ENCODE measurements at regions not wholly inside any gene's neighbourhood (a gene's known extent, or its start where the extent isn't known, plus 50 kb on each side); places are given as distances from the start of the nearest gene placed in this dataset.
A peak's percentile ranks its signal among the peaks of the same experiment; 100 is the strongest.

DNA sequence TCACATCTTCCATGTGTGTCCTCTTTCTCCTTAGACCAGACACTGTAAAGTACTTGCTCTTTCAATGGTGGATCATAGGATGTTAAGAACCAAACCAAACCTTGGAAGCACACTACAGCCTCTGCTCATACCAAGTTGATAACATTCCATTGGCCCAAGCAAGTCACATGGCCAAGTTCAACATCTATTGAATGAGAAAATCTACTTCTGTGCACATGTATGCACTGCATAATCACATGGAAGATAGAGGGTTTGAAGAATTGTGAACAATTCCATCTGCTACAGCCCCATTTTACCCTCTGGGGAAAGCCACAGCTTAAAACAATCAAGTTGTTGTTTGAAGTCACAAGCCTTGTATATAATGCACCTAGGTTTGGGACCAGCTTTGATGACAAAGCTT is 68.2 kb downstream of the MFAP3 start:
- no peak for DNase-seq

GRCh38 chr5:154107756-154108155 is 69.0 kb downstream of the MFAP3 start:
- DNase-seq, result no peak

DNA sequence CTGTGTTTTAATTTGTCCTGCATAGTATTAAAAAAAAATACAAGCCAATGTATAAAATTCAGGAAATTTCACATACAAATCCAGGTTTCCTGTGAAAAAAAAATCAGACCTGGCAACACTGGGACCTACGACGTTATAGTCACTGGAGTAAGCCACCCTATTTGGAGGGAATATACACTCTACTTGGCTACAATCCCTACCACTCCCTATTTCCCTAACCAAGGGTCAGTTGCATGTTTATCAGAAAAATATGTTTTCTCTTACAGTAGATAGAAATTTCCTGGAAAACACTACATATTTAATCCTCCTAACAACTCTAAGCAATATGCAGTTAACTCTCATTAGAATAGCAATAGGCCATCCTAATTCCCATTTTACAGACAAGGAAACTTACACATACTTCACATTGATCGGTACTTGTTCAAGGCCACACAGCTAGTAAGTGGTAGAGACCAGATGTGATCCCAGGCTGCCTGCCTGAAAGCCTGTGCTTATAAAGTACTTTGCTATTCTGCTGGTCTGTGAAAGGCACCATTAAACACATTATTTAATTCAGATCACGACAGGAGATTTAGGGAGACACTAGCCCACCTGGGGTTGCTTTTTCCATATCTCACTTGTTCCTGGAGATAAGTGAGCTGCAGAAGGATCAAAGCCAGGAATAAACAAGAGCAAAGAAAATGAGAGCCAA is 70.8 kb downstream of the MFAP3 start:
- no peak for DNase-seq

- DNase-seq, result no peak
Observed at GRCh38 chr5:154110107-154110453, 71.3 kb downstream of the MFAP3 start.

- DNase-seq, result no peak
Observed at GRCh38 chr5:154110716-154111115, 71.9 kb downstream of the MFAP3 start.

DNA sequence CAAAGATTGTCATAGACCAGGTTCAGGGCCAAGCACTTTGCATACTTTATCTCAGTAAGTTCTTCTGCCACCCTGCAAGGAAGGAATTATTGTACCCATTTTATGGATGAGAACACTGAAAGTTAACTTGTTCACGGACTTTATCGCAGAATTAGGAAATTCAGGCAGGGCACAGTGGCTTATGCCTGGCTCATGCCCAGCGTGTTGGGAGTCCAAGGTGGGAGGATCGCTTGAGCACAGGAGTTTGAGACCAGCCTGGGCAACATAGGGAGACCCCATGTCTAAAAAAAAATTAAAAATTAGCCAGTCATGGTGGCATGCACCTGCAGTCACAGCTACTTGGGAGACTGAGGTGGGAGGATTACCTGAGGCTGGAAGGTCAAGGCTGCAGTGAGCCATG is 72.4 kb downstream of the MFAP3 start:
- no peak for DNase-seq

DNA sequence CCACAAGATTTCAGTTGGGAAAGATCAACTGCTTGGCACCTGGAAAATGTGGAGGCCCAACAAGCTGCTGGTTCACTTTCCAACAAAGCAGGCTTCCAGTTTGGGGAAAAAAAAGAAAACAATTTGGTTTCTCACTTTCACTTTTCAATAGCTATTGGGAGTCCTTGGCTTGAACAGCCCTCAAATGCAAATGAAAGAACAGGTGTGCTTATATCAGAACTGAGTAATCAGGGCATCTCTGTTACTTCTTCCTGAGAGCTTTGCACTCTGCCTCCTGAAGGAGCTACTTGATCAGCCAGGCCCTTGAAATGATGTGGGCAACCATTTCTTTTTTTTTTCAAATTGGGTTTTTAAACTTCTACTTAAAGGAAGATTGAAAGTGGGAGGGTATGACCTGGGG is 73.5 kb downstream of the MFAP3 start:
- no peak for DNase-seq

DNA sequence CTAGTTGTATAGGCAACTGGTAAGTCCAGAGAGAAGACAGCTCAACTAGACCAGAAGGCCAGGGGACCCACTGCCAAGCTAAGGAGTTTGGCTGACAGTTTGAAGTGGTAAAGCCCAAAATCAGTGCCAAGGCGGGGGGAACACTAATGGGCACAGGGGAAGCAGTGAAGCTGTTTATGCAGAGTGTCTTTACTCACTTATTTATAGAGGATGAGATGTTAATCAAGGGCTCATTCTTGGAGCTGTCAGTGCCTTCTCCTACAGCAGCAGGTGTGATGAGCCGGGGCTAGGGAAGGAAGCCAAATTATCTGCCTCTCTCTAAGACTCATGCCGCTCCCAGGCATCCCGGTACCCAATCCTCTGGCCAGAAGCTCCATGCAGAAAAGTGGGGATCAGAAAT is 75.2 kb upstream of the GALNT10 start:
- no peak for DNase-seq

DNA sequence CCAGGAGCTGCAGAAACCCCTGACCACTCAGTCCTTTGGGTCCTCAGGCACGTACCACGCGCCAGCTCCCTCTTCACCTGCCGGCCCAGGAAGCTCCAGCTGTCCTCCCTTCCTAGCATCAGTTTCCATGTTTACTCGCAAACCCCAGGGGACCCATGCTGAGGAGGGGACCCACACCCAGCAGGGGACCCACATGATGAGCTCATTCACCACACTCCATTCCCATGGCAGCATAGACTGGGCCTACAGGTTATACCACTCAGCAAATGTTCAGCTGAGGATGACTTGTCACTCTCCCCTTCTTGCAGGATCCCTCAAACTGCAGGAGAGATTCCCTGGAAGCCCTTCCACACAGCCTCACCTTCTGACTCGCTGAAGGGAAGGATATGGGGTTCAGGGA is 73.5 kb upstream of the GALNT10 start:
- peak; percentile 65 for DNase-seq

GRCh38 chr5:154117930-154118329 is 72.6 kb upstream of the GALNT10 start:
- no peak for DNase-seq

DNA sequence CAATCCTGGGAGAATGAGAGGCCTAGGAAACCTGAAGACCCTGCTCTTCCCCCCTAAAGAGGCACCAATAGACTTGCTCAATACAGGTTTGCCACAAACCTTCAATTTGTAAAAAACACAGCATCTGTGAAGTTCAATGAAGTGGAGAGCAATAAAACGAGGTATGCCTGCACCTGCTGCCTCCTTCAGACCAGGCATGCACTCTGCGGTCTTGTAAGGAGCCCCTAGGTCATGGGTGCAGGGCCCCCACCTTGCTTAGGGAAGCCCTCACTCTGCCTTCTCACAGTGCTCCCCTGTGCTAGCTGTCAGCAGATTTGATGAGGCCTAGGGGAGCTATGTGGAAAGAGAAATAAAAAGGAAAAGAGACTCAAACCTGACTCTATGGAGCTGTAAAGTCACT is 72.1 kb upstream of the GALNT10 start:
- no peak for DNase-seq

DNA sequence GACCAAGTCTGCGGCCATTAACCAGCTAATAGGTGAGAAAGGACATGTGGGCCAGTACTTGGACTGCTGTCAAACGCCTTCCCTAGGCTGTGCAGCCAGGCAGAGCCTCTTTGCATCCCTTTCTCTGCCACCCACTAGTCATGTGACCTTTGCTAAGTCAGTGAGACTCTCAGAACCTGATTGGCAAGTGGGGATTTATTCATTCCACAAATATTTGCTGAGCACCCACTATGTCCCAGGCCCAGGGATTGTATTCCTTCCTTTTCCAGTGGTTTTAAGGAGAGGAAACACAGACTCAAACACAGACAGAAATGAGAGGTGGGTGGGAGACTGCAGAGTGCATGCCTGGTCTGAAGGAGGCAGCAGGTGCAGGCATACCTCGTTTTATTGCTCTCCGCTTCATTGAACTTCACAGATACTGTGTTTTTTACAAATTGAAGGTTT is 71.6 kb upstream of the GALNT10 start:
- no peak for DNase-seq

GRCh38 chr5:154129013-154129412 is 61.5 kb upstream of the GALNT10 start:
- DNase-seq, result no peak

GRCh38 chr5:154129921-154130320 is 60.6 kb upstream of the GALNT10 start:
- no peak for DNase-seq

DNA sequence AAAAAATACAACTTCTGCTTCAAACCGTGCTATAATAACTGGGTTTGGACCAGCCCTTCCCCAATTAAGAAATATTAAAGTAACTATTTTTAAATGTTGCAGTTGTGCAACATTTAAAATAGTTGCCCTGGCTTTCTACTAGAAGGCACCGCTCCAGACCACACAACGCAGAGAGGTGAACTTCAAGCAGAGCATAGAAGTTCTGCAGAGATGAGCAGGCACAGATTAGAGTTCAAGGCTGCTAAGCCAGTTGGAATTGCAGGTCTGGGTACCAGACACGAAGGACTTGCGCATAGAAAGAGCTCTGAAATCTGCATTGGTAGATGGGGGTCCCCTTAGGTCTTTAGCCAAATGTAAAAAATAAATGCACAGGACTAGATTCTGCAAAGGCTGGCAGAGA is 58.7 kb upstream of the GALNT10 start:
- DNase-seq, result no peak

- no peak for DNase-seq
Observed at GRCh38 chr5:154132718-154133307, 57.7 kb upstream of the GALNT10 start.

GRCh38 chr5:154133591-154133990 is 56.9 kb upstream of the GALNT10 start:
- no peak for DNase-seq

DNA sequence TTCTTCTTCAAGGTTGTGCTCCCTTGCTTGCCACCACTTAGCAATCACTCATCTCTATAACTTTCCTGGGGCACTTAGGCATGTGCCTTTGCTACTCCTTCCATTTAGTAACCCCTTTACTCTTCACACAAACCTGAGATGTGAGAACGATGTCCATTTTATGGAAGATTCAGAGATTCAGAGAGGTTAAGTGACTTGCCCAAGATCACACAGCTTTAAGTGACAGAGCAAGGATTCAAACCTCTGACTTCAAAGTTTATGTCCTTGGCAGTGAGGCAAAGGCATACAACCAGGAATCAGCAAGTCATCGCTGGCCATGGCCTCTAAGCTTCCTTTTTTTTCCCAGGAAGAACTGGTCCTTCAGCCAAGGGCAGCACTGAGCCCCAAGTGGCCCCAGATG is 56.0 kb upstream of the GALNT10 start:
- no peak for DNase-seq

DNA sequence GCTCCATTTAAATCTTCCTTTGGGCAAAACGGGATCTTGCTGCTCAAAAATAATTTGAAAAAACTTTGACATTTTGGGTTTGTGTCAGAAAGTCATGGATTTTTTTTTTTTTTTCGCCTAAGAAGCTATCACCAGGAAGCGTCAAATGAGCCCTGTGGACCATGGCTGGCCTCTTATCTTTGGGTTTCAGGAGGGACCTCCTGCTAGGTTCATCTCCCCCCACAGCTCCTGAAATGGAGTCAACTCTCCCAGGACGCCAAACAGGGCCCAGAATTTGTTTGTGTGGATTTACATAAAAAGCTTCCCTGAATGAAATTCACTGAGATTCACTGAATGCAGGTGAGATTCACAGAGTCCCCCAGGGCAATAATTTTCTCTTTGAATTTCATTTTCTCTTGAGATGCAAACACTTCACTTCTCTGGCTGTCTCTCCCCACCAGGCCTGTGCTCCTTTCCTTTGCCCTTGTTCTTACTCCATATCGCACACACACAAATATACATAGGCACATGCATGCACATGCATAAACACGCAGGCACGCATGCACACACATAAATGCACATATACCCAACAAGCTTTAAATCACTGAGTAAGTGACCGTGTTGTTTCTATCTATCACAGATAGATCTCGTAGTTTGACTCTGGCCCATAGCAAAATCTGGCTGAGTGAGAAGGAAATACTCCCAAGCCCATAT is 55.3 kb upstream of the GALNT10 start:
- no peak for DNase-seq

- no peak for DNase-seq
Observed at GRCh38 chr5:154136141-154136540, 54.4 kb upstream of the GALNT10 start.

DNA sequence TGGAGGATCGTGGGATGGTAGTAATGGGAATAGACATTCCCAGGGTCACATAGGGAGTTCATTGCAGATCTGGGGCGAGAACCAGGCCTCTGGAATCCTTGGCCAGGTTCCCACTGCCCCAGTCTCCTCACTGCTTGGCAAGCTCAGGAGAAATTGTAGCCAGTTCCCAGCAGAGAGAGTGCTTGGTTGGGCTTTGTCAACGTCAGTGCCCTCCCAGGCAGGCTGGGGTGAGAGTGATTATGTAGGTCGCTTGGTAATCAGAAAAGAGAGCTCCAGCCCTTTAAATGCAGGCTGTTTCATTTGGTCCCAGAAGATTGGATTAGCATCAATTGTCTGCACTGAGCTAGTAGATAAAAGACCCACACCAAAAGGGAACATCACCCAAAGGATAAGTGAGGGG is 51.8 kb upstream of the GALNT10 start:
- DNase-seq, result no peak

GRCh38 chr5:154140381-154140780 is 50.2 kb upstream of the GALNT10 start:
- DNase-seq, result no peak

Measured in NCI-H69 (cell line).